HepG2 (cell line): ENCODE measurements at regions not wholly inside any gene's neighbourhood (a gene's known extent, or its start where the extent isn't known, plus 50 kb on each side); places are given as distances from the start of the nearest gene placed in this dataset.

ENCODE experiments used
- ATRX ChIP-seq: sonication (generic); formaldehyde crosslinking; IDR thresholded peaks from 2 replicates; pipeline ENCODE4 v1.4.0; 2020; ENCODE audit warnings: missing genetic modification reagents, borderline replicate concordance
- HMGA1 ChIP-seq: sonication (generic); formaldehyde crosslinking; conservative IDR thresholded peaks from 2 replicates; pipeline ENCODE4 v1.4.0; 2020; ENCODE audit warnings: missing genetic modification reagents
- KLF11 ChIP-seq: IDR thresholded peaks from 2 replicates; pipeline ENCODE4 v1.6.1; 2016; ENCODE audit warnings: missing compliant biosample characterization
- ZBTB8A ChIP-seq: sonication (generic); formaldehyde crosslinking; IDR thresholded peaks from 2 replicates; pipeline ENCODE4 v1.4.0; 2020; ENCODE audit warnings: mild to moderate bottlenecking, low read depth, missing genetic modification reagents, borderline replicate concordance
- TF ChIP-seq, protein P1 (sequence below): sonication (generic); formaldehyde crosslinking; IDR thresholded peaks from 2 replicates; pipeline ENCODE4 v1.5.0; 2020; ENCODE audit warnings: mild to moderate bottlenecking, missing genetic modification reagents, borderline replicate concordance
- TF ChIP-seq, protein P2 (sequence below): fragments of 450-650 bp; IDR thresholded peaks from 2 replicates; pipeline ENCODE4 v1.6.1; 2016

DNA sequence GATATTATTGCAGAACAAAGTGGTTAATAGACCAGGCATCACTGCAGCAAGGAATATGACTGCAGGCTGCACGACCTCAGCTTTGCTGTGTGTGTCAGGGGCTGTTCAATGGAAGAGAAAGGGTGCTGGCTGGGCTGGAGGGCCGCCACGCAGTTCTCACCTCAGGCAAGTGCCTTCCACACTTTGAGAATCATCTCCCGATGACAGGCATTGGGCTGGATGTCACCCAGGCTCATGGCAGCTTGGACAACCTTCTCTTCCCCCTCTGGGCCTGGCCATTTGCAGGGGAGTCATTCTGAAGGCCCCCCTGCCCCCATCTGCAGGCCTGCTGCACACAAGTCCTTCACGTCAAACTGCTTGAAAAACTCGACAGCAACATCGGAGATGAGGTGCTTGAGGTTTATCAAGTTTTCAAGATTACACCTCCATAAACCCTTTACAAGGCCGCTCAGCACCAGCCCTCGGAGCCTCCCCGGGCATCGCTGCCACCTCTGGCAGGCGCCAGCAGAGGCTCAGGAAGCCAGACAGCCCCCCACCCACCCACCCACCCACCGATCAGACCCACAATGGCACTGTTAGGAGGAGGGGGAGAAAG lies 165.9 kb upstream of the GSC start (continued):
- TF ChIP-seq, protein P1, sequence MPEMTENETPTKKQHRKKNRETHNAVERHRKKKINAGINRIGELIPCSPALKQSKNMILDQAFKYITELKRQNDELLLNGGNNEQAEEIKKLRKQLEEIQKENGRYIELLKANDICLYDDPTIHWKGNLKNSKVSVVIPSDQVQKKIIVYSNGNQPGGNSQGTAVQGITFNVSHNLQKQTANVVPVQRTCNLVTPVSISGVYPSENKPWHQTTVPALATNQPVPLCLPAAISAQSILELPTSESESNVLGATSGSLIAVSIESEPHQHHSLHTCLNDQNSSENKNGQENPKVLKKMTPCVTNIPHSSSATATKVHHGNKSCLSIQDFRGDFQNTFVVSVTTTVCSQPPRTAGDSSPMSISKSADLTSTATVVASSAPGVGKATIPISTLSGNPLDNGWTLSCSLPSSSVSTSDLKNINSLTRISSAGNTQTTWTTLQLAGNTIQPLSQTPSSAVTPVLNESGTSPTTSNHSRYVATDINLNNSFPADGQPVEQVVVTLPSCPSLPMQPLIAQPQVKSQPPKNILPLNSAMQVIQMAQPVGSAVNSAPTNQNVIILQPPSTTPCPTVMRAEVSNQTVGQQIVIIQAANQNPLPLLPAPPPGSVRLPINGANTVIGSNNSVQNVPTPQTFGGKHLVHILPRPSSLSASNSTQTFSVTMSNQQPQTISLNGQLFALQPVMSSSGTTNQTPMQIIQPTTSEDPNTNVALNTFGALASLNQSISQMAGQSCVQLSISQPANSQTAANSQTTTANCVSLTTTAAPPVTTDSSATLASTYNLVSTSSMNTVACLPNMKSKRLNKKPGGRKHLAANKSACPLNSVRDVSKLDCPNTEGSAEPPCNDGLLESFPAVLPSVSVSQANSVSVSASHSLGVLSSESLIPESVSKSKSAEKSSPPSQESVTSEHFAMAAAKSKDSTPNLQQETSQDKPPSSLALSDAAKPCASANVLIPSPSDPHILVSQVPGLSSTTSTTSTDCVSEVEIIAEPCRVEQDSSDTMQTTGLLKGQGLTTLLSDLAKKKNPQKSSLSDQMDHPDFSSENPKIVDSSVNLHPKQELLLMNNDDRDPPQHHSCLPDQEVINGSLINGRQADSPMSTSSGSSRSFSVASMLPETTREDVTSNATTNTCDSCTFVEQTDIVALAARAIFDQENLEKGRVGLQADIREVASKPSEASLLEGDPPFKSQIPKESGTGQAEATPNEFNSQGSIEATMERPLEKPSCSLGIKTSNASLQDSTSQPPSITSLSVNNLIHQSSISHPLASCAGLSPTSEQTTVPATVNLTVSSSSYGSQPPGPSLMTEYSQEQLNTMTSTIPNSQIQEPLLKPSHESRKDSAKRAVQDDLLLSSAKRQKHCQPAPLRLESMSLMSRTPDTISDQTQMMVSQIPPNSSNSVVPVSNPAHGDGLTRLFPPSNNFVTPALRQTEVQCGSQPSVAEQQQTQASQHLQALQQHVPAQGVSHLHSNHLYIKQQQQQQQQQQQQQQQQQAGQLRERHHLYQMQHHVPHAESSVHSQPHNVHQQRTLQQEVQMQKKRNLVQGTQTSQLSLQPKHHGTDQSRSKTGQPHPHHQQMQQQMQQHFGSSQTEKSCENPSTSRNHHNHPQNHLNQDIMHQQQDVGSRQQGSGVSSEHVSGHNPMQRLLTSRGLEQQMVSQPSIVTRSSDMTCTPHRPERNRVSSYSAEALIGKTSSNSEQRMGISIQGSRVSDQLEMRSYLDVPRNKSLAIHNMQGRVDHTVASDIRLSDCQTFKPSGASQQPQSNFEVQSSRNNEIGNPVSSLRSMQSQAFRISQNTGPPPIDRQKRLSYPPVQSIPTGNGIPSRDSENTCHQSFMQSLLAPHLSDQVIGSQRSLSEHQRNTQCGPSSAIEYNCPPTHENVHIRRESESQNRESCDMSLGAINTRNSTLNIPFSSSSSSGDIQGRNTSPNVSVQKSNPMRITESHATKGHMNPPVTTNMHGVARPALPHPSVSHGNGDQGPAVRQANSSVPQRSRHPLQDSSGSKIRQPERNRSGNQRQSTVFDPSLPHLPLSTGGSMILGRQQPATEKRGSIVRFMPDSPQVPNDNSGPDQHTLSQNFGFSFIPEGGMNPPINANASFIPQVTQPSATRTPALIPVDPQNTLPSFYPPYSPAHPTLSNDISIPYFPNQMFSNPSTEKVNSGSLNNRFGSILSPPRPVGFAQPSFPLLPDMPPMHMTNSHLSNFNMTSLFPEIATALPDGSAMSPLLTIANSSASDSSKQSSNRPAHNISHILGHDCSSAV (CRISPR knock-in tag) = no peak
- TF ChIP-seq ZBTB8A (CRISPR knock-in tag) (no peak), ATRX (CRISPR knock-in tag) (no peak), KLF11 (no peak), HMGA1 (CRISPR knock-in tag) (no peak)
- TF ChIP-seq, protein P2, sequence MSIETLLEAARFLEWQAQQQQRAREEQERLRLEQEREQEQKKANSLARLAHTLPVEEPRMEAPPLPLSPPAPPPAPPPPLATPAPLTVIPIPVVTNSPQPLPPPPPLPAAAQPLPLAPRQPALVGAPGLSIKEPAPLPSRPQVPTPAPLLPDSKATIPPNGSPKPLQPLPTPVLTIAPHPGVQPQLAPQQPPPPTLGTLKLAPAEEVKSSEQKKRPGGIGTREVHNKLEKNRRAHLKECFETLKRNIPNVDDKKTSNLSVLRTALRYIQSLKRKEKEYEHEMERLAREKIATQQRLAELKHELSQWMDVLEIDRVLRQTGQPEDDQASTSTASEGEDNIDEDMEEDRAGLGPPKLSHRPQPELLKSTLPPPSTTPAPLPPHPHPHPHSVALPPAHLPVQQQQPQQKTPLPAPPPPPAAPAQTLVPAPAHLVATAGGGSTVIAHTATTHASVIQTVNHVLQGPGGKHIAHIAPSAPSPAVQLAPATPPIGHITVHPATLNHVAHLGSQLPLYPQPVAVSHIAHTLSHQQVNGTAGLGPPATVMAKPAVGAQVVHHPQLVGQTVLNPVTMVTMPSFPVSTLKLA = no peak
